ENCODE measurements at regions not wholly inside any gene's neighbourhood (a gene's known extent, or its start where the extent isn't known, plus 50 kb on each side); places are given as distances from the start of the nearest gene placed in this dataset.
A peak's percentile ranks its signal among the peaks of the same experiment; 100 is the strongest.
"Not testable (repeated sequence)": the region's sequence is repeated elsewhere in the genome, so short reads cannot be mapped to it uniquely, and the experiment has no call there.

DNA sequence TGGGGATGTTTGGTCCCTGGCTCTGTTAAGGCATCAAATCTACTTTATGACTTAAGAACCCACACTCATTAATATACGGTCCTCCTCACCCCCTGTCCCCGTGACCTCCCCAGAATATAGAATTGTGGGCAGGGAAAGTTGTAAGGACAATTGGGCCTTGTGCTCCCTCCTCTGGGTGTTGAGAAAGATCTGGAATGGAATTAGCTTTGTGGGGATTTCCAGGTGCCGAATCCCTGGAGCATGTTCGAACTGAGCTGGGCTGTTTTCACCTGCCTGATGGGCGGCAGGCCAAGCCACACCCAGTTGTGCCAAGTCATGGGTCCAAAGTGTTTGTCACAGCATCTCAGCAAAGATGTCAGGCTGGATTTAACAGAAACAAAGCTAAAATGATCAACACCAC, 349.3 kb upstream of the KLF3 start:
- no peak for DNase-seq

DNA sequence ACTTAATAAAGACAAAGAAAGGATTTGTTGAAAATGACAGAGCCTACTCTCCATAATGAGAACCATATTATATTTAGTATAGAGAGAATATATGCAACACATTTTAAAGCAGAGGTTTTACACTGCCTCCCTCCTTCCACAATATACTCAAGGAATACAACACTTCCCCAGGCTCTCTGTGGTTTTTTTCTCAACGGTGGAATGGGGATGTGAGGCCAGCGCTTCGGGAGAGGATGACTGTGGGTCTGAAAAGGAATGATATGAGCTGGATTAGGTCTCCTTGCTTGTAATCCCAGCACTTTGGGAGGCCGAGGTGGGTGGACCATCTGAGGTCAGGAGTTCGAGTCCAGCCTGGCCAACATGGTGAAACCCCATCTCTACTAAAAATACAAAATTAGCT, 348.7 kb upstream of the KLF3 start:
- DNase-seq = no peak

GRCh38 chr4:38316045-38316444, 348.0 kb upstream of the KLF3 start:
- DNase-seq = no peak

- no peak for DNase-seq
These were observed 346.8 kb upstream of the KLF3 start for GRCh38 chr4:38317041-38317674.

GRCh38 chr4:38318737-38319455, 345.1 kb upstream of the KLF3 start:
- peak; percentile 96 for DNase-seq

GRCh38 chr4:38319456-38320342, 344.3 kb upstream of the KLF3 start:
- peak; percentile 98 for DNase-seq

GRCh38 chr4:38320343-38320695, 343.7 kb upstream of the KLF3 start:
- no peak for DNase-seq

DNA sequence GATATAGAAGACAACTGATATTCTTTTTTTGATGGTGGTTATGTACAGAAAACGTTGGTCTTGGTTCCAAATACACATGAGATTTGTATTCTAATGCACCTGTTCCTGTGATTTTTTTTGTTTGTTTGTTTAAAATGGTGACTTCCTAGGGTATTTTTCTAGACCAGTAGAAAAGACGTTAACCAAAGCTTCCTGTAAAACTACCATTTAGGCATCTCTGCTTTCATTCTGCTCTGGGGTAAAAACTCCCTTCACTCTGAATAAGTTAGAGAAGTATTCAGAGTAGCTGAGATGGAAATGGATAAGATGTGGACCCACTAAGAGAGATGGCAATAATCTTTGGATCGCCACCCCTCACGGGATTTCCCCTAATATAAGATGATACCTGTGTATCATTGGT, 343.2 kb upstream of the KLF3 start:
- DNase-seq = no peak

- peak; percentile 64 for DNase-seq
These were observed 341.3 kb upstream of the KLF3 start for GRCh38 chr4:38322714-38323113.

DNA sequence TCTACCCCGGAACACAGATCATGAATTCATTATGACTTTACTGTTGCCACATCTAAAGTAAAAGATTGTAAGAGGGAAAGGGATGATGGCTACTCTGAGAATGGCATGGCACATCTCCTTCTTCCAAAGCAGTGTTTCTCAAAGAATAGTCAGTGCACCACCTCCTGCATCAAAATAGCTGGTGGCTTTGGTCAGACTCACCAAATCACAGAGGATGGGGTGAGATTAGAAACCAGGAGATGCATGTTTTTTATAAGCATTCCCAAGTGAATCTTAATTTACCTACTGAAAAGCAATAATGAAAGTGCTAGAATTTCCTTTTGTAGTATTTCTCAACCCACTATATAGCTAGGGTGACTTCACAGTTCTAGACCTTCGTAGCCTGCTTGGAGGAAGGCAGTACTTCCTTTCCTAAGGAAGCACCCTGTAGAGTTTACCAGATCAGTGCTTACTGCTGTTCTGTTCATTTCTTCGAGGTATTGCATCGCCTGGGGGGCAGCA, 340.8 kb upstream of the KLF3 start:
- no peak for DNase-seq

DNA sequence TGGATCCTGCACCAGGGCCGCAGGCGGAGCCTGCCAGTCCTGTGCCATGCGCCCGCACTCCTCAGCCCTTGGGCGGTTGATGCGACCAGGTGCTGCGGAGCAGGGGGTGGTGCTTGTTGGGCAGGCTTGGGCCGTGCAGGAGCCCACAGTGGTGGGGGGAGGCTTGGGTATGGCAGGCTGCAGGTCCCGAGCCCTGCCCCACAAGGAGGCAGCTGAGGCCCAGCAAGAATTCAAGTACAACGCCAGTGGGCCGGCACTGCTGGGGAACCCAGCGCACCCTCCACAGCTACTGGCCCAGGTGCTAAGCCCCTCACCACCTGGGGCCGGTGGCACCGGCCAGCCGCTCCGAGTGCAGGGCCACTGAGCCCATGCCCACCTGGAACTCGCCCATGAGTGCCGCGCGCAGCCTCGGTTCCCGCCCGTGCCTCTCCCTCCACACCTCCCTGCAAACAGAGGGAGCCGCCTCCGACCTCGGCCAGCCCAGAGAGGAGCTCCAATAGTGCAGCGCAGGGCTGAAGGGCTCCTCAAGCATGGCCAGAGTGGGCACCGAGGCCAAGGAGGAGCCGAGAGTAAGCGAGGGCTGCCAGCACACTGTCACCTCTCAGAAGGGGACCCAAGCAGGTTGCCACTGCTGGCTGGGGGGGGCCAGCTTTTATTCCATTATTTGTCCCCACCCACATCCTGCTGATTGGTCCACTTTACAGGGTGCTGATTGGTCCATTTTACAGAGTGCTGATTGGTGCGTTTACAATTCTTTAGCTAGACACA, 339.0 kb upstream of the KLF3 start:
- DNase-seq = no peak

DNA sequence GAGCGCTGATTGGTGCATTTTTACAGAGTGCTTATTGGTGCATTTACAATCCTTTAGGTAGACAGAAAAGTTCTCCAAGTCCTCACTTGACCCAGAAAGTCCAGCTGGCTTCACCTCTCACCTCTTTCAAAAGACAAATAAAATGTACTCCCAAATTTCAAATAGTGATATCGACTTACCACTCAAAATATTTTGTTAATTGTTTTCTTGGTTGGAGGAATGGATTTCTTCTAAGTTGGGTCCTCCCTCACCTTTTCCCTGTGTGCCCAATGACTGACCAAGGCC, 338.4 kb upstream of the KLF3 start:
- no peak for DNase-seq

- no peak for DNase-seq
These were observed 337.5 kb upstream of the KLF3 start for GRCh38 chr4:38326499-38326898.

GRCh38 chr4:38327174-38327573, 336.8 kb upstream of the KLF3 start:
- no peak for DNase-seq

DNA sequence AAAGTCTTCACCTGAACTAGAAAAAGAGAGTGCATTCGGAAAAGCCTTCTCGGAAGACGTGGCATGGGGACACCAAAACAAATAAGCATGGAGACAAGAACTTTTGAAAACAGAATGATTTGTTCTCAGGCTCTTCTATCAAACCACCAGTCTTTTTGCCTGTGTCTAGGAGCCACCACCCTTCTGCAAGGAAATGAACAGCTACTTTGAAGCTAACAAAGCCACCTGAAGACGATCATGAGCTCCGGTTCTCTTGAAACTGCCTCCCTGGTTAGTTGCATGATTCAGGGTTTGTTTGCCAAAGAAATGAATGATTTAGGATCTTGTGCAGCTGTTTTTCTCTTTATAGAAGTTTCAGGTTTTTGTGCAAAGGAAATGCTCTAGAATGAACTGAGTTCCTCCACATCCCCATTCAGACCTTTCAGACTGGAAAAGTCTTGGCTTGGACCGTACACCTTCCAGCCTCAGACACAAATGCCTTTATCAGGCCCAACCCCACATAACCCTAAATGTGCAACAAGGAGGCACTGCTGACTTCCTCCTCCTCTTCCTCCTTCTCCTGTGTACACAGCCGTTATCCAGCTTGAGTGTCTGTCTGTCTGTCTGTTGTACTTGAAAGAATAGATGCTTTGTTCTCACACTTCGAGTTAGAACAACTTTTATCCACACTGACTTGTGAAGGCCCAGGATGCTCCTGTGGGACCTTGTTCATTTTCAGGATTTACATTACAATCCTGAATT, 334.8 kb upstream of the KLF3 start:
- no peak for DNase-seq

GRCh38 chr4:38330321-38330720, 333.7 kb upstream of the KLF3 start:
- DNase-seq = no peak

DNA sequence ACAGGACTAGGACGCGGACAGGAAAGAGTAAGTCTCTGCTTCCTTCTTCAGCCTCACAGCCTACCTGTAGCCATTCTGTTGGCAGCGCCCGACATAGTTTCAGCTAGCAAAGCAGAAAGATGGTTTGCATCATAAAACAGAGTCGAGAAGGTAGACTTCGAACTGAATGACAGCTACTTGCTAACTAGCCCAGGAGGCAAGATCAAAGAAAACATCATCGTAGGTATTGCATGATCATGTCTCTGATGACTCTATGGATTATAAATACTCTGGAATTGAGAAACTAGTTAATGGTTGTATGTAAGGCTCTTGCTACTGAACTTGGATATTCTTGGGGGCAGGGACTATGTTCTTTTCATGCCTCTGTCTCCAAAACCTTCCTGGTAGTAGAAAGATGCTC, 333.1 kb upstream of the KLF3 start:
- no peak for DNase-seq

GRCh38 chr4:38332699-38333098, 331.3 kb upstream of the KLF3 start:
- DNase-seq = no peak

DNA sequence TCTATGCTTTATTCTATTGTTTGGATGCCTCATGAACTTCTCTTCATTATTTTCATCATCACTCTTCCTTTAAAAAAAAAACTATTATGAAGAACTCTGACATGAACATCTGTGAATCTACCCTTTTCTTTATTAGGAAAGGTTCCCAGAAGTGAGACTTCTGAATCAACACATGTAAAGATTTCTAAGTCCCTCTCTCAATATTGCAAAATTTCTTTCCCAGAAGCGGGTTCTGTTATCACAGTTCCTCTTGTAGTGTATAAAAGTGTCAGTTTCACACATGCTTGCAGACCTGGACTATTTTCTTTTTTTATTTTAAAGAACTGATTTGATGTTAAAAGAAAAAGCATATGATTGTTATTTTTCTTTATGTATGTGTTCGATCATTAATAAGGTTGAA, 330.8 kb upstream of the KLF3 start:
- DNase-seq = no peak

GRCh38 chr4:38334791-38335190, 329.2 kb upstream of the KLF3 start:
- DNase-seq = no peak

DNA sequence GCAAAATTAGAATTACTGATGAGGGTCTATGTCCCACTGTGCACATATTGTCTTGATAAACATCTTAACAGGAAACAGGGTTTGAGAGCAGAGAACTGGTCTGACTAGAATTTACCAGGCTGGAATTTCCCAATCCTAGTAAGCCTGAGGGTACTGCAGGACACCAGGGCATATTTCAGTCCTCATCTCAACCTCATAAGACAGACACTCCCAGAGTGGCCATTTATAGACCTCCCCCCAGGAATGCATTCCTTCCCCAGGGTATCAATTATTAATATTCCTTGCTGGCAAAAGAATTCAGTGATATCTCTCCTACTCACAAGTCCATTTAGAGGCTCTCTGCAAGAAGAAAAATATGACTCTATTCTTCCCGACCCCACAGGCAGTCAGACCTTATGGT, 325.1 kb upstream of the KLF3 start:
- not testable (repeated sequence) for DNase-seq

GRCh38 chr4:38343608-38344007, 320.4 kb upstream of the KLF3 start:
- DNase-seq = no peak

DNA sequence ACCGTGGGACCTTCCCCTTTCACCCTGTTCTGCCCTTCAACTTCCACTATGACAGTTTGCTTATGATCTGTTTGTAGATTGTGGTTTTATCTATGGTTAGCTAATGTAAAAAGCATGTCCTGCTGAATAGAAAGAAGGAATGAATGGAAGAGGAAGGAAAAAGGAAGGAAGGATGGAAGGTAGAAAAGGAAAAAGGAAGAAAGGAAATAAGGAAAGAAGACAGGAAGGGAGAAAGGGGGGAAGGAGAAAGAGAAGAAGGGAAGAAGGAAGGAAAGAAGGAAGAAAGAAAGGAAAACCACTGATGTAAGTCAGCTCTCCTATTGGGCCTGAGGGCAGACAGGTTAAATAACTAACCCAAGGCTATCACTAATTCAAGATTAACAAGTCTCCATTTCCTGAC, 319.1 kb upstream of the KLF3 start:
- no peak for DNase-seq

All from right hindlimb (tissue), 1 donor.